ENCODE measurements at regions not wholly inside any gene's neighbourhood (a gene's known extent, or its start where the extent isn't known, plus 50 kb on each side); places are given as distances from the start of the nearest gene placed in this dataset.

DNA sequence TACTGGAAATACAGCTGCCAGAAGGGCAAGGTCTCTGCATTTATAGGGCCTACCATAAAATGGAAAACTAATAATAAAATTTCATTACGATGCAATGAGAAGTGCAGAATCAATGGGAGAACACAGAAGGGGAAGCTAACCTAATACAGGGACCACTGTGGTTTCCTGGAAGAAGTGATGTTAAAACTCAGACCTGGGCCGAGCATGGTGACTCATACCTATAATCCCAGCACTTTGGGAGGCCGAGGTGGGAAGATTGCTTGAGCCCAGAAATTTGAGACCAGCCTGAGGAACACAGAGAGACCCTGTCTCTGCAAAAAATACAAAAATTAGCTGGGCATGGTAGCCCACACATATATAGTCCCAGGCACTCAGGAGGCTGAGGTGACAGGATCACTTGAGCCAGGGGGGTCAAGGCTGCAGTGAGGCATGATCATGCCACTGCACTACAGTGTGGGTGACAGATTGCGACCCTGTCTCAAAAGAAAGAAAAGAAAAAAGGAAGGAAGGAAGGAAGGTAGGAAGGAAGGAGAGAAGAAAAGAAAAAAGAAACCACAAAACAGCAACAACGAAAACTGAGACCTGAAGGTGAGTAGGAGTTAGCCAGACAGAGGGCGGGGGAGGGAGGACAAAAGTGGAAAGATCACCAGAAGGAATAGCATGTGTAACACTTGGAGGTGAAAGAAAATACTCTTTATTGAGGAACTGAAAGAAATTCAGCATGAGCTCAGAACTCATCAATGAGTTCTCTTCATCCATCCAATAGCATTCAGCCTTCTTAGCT is 58.3 kb upstream of the DTNA start:
- 61 to 68% methylated on average over 6 of the region's 6 CpGs for WGBS, 2 donors (ENCODE audit: low coverage in 1 of 2)
- TF ChIP-seq POLR2A (IDR thresholded peaks at IDR 0.05) (no peak), EP300 (IDR thresholded peaks at IDR 0.05; ENCODE audit: low read depth) (no peak), POLR2AphosphoS5 (IDR thresholded peaks at IDR 0.05) (no peak)
- TF ChIP-seq, protein P1, sequence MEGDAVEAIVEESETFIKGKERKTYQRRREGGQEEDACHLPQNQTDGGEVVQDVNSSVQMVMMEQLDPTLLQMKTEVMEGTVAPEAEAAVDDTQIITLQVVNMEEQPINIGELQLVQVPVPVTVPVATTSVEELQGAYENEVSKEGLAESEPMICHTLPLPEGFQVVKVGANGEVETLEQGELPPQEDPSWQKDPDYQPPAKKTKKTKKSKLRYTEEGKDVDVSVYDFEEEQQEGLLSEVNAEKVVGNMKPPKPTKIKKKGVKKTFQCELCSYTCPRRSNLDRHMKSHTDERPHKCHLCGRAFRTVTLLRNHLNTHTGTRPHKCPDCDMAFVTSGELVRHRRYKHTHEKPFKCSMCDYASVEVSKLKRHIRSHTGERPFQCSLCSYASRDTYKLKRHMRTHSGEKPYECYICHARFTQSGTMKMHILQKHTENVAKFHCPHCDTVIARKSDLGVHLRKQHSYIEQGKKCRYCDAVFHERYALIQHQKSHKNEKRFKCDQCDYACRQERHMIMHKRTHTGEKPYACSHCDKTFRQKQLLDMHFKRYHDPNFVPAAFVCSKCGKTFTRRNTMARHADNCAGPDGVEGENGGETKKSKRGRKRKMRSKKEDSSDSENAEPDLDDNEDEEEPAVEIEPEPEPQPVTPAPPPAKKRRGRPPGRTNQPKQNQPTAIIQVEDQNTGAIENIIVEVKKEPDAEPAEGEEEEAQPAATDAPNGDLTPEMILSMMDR (IDR thresholded peaks at IDR 0.05): no peak
- intact Hi-C loops (cut with DNase I; ENCODE audit: low total_unique reads) (no loop called here), in situ Hi-C loops (cut with MboI; ENCODE audit: low pct_ligation_motif_present in 1 of 4, low pct_unique_long_range_greater_than_20kb in 1 of 4, low sequenced_read_pairs in 3 of 4) (loop anchor here in 1 of 4 donors (25.0 kb wide), 1 partner anchor 136 kb away; no protein-coding TSS in a partner anchor)
- Histone ChIP-seq H3K4me1 (peaks cover 0 to 13% (median 4%) of the 10 kb centered on the region in 4 donors), H3K4me3 (no peak overlapping the region), H3K9me3 (no peaks in the 10 kb centered on the region), H3K27ac (no peak overlapping the region), H3K36me3 (no peaks in the 10 kb centered on the region), H3K27me3 (no peaks in the 10 kb centered on the region)
- DNase-seq: no peak

DNA sequence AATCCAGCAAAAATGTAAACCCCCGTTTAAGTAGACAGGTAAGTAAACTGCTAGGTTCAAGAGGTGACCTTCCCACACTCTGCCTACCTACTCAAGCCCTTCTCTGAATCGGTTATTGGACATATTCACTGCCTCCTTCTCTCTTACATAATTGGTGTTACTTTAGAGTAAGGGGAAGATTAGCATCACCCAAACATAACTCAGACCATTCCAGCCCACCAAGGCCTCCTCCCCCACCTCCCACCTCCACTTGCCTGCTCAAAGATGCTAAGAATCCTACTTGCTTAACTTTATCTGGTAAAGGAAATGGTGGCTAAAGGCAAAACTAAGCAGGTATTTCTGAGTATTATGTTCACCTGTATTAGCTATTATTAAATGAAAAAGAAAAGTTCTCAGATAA is 55.0 kb upstream of the DTNA start:
- in situ Hi-C loops (cut with MboI; ENCODE audit: low pct_ligation_motif_present in 1 of 4, low pct_unique_long_range_greater_than_20kb in 1 of 4, low sequenced_read_pairs in 3 of 4): loop anchor here in 1 of 4 donors (25.0 kb wide), 1 partner anchor 132 kb away; no protein-coding TSS in a partner anchor
- DNase-seq: no peak
- Histone ChIP-seq H3K36me3 (no peaks in the 10 kb centered on the region), H3K4me3 (no peak overlapping the region), H3K27ac (no peak overlapping the region), H3K4me1 (peaks cover 0 to 14% (median 8%) of the 10 kb centered on the region in 4 donors), H3K9me3 (no peaks in the 10 kb centered on the region), H3K27me3 (no peaks in the 10 kb centered on the region)
- 89 to 94% methylated on average over 2 of the region's 2 CpGs for WGBS, 2 donors (ENCODE audit: low coverage in 1 of 2)
- intact Hi-C loops (cut with DNase I; ENCODE audit: low total_unique reads): no loop called here
- TF ChIP-seq POLR2AphosphoS5 (IDR thresholded peaks at IDR 0.05): no peak
- TF ChIP-seq, protein P1 (IDR thresholded peaks at IDR 0.05): no peak
- TF ChIP-seq EP300 (IDR thresholded peaks at IDR 0.05; ENCODE audit: low read depth): no peak
- no peak for TF ChIP-seq POLR2A (IDR thresholded peaks at IDR 0.05)

DNA sequence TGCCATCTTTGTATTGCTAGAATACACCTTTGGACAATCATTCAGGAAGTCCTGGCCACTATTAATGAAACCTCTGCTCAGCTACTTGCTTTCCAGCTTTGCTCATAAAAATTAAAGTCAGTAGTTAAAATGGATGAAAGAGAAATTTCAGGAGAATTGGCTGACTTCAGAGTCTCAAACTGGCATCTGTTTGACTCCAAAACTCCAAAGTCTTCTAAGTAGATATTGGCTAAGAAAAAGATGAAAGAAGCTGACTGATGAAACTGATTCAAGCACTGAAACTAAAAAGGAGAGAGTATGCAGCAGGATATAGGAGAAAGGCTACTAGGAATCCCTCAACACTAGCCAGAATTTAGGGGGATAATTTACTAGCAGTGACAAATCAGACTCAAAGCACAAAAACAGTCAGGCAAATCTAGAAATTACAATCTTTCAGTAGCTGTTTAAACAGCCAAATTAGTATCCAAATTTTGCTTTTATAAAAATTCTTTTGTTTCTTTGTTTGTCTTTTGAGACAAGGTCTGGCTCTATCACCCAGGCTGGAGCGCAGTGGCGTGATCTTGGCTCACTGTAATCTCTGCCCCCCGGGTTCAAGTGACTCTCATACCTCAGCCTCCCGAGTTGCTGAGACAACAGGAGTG is 52.1 kb upstream of the DTNA start:
- Histone ChIP-seq H3K4me1 (peaks cover 0 to 21% (median 9%) of the 10 kb centered on the region in 4 donors), H3K27ac (peak overlapping the region; percentile 50 to 70 (median 62)), H3K9me3 (no peaks in the 10 kb centered on the region), H3K36me3 (no peaks in the 10 kb centered on the region), H3K27me3 (no peaks in the 10 kb centered on the region), H3K4me3 (no peak overlapping the region)
- no peak for DNase-seq
- 82 to 83% methylated on average over 4 of the region's 4 CpGs for WGBS, 2 donors (ENCODE audit: low coverage in 1 of 2)
- TF ChIP-seq, protein P1 (IDR thresholded peaks at IDR 0.05): no peak
- TF ChIP-seq POLR2AphosphoS5 (IDR thresholded peaks at IDR 0.05) (no peak), EP300 (IDR thresholded peaks at IDR 0.05; ENCODE audit: low read depth) (no peak), POLR2A (IDR thresholded peaks at IDR 0.05) (no peak)
- intact Hi-C loops (cut with DNase I; ENCODE audit: low total_unique reads) (no loop called here), in situ Hi-C loops (cut with MboI; ENCODE audit: low pct_ligation_motif_present in 1 of 4, low pct_unique_long_range_greater_than_20kb in 1 of 4, low sequenced_read_pairs in 3 of 4) (loop anchor here in 1 of 4 donors (25.0 kb wide), 1 partner anchor 129 kb away; no protein-coding TSS in a partner anchor)
